Progenitor cell of endocrine pancreas (in vitro differentiated cells): ENCODE measurements at regions not wholly inside any gene's neighbourhood (a gene's known extent, or its start where the extent isn't known, plus 50 kb on each side); places are given as distances from the start of the nearest gene placed in this dataset.

Experiments
- DNase-seq: peaks from one replicate; pipeline ENCODE4 v3.0.0; 2021; ENCODE audit warnings: low spot score; ENCODE audit not compliant: unreplicated experiment
- H3K27ac Mint-ChIP-seq: 2 replicates; pipeline ENCODE4 v1.8.0; 2021; ENCODE audit warnings: mild to moderate bottlenecking, moderate library complexity, mixed read lengths
- H3K27me3 Mint-ChIP-seq: 2 replicates; pipeline ENCODE4 v1.8.0; 2021; ENCODE audit warnings: mixed read lengths
- H3K36me3 Mint-ChIP-seq: 2 replicates; pipeline ENCODE4 v1.8.0; 2022; ENCODE audit warnings: mixed read lengths; ENCODE audit not compliant: insufficient read depth
- H3K4me1 Mint-ChIP-seq: 2 replicates; pipeline ENCODE4 v1.8.0; 2021; ENCODE audit warnings: low read depth, mixed read lengths
- H3K4me3 Mint-ChIP-seq: 2 replicates; pipeline ENCODE4 v1.8.0; 2021; ENCODE audit warnings: low read depth, mild to moderate bottlenecking, moderate library complexity, mixed read lengths
- H3K9me3 Mint-ChIP-seq: 2 replicates; pipeline ENCODE4 v1.8.0; 2021; ENCODE audit warnings: low read depth, mixed read lengths
- TF ChIP-seq, protein P1 (sequence below): fragments of 200-600 bp; sonication (generic); IDR thresholded peaks from one replicate; pipeline ENCODE4 v1.5.0; 2021; ENCODE audit warnings: antibody characterized with exemption, mild to moderate bottlenecking; ENCODE audit not compliant: unreplicated experiment

DNA sequence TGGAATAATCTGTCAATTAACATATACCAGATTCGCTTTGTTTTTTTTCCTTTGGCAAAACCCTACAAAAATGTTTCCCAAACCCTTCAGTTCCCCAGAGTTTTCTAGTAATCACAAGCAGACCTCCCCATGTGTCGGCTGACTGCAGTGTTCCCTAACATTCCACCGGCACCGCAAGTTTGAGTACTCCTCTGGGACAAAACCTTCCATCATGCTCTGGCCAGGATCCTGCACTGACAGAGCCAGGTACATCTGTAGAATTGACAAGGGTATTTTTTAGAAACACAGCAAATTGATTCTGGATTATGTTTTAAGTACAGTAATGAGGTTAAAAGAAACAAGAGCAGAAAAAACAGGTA, 174.7 kb downstream of the GAS1 start:
- H3K9me3 Mint-ChIP-seq = no peaks in the 10 kb centered on the region
- no peak for DNase-seq
- H3K4me1 Mint-ChIP-seq = peaks cover 3% of the 10 kb centered on the region
- H3K4me3 Mint-ChIP-seq = no peak overlapping the region
- H3K27me3 Mint-ChIP-seq = peaks cover 11% of the 10 kb centered on the region
- TF ChIP-seq, protein P1, sequence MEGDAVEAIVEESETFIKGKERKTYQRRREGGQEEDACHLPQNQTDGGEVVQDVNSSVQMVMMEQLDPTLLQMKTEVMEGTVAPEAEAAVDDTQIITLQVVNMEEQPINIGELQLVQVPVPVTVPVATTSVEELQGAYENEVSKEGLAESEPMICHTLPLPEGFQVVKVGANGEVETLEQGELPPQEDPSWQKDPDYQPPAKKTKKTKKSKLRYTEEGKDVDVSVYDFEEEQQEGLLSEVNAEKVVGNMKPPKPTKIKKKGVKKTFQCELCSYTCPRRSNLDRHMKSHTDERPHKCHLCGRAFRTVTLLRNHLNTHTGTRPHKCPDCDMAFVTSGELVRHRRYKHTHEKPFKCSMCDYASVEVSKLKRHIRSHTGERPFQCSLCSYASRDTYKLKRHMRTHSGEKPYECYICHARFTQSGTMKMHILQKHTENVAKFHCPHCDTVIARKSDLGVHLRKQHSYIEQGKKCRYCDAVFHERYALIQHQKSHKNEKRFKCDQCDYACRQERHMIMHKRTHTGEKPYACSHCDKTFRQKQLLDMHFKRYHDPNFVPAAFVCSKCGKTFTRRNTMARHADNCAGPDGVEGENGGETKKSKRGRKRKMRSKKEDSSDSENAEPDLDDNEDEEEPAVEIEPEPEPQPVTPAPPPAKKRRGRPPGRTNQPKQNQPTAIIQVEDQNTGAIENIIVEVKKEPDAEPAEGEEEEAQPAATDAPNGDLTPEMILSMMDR = no peak
- H3K27ac Mint-ChIP-seq = no peak overlapping the region
- no peaks in the 10 kb centered on the region for H3K36me3 Mint-ChIP-seq

DNA sequence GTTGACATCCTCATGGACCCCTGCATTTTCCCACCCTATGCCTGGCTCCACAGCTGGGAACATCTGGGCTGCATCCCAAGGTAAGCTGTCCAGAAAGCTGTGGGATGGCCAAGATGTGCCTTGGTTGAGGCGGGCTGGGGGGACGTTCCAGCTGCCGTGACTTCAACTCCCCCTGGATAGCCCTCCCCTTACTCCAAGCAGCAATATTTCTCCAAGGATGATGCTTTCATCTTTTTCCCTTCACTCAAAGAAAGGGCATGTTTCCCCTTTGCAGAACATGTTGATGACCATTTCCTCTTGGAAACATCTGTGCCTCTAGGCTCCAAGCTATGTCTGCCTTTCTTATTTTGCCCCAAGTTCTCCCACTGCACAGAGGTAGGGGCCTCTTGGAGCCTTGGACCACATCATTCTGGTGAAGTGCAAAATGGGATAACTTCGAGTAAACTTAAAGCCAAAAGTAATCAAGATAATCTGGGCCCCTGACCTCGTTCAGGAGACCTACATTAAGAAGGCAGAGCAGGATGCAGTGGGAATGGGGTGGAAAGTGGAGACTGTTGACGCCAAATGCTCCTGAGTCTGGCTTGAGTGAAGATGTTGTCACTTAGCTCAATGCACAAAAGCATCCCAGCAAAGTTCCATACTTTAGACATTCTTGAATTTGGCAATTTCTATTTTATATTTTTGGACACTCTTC, 175.2 kb downstream of the GAS1 start:
- no peak overlapping the region for H3K27ac Mint-ChIP-seq
- no peaks in the 10 kb centered on the region for H3K9me3 Mint-ChIP-seq
- H3K4me1 Mint-ChIP-seq = peaks cover 5% of the 10 kb centered on the region
- peaks cover 12% of the 10 kb centered on the region for H3K27me3 Mint-ChIP-seq
- H3K36me3 Mint-ChIP-seq = no peaks in the 10 kb centered on the region
- DNase-seq = no peak
- TF ChIP-seq, protein P1 = no peak
- H3K4me3 Mint-ChIP-seq = no peak overlapping the region

DNA sequence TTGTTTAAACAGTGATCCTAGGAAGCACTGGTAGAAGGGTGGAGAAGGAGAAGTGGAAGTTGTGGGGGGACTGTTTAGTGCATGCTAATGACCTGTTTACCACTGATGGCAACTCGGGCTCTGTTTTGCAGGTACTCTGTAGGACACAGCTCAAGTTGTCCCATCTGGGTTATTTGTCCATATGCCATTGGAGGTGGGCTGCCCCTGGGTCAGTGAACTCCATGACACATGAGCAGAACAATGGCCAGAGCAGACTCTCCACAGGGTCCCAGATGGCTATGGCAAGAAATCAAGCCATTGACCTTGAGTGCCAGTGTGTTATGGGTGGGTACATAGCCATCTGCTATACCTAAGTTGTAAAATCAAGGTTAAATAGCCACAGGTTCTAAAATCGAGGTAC, 175.9 kb downstream of the GAS1 start:
- peaks cover 12% of the 10 kb centered on the region for H3K27me3 Mint-ChIP-seq
- no peaks in the 10 kb centered on the region for H3K36me3 Mint-ChIP-seq
- DNase-seq = no peak
- no peak overlapping the region for H3K4me3 Mint-ChIP-seq
- H3K4me1 Mint-ChIP-seq = peaks cover 5% of the 10 kb centered on the region
- no peak overlapping the region for H3K27ac Mint-ChIP-seq
- TF ChIP-seq, protein P1 = no peak
- H3K9me3 Mint-ChIP-seq = no peaks in the 10 kb centered on the region

GRCh38 chr9:86768709-86769108, 178.6 kb downstream of the GAS1 start:
- TF ChIP-seq, protein P1 = no peak
- Mint-ChIP-seq H3K27me3 (peaks cover 9% of the 10 kb centered on the region), H3K27ac (no peak overlapping the region), H3K9me3 (no peaks in the 10 kb centered on the region), H3K4me3 (no peak overlapping the region), H3K36me3 (no peaks in the 10 kb centered on the region), H3K4me1 (peaks cover 5% of the 10 kb centered on the region)
- no peak for DNase-seq

DNA sequence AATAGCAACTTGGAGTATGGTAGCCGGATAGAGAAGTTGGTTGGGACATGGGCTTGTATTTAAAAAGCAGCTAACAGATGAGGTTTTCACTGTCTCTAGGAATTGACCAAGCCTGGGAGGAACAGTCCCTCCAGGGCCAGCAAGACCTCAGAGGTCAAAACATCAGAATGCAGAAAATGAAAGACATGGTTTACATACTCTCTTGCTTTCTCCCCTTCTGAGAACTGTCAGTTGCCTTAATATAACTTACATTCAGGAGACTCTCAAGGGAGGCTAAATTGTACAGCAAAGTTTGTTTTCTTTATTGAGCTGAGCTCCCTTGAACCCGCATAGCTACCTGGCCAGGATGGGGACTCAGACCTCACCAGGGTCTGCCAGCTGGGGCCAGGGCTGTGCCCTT, 179.3 kb downstream of the GAS1 start:
- TF ChIP-seq, protein P1 = no peak
- no peak overlapping the region for H3K27ac Mint-ChIP-seq
- no peak for DNase-seq
- H3K27me3 Mint-ChIP-seq = peaks cover 9% of the 10 kb centered on the region
- H3K4me3 Mint-ChIP-seq = no peak overlapping the region
- peaks cover 5% of the 10 kb centered on the region for H3K4me1 Mint-ChIP-seq
- no peaks in the 10 kb centered on the region for H3K36me3 Mint-ChIP-seq
- peaks cover 4% of the 10 kb centered on the region for H3K9me3 Mint-ChIP-seq
